ENCODE measurements at regions not wholly inside any gene's neighbourhood (a gene's known extent, or its start where the extent isn't known, plus 50 kb on each side); places are given as distances from the start of the nearest gene placed in this dataset.

GRCh38 chr12:124492879-124493808 is 74.3 kb downstream of the NCOR2 start:
- TF ChIP-seq POLR2A (IDR thresholded peaks at IDR 0.05) (no peak), EP300 (IDR thresholded peaks at IDR 0.05) (no peak), POLR2AphosphoS5 (IDR thresholded peaks at IDR 0.05) (no peak), CTCF (IDR thresholded peaks at IDR 0.05) (no peak)
